Parathyroid adenoma (tissue), 2 donors: ENCODE measurements at regions not wholly inside any gene's neighbourhood (a gene's known extent, or its start where the extent isn't known, plus 50 kb on each side); places are given as distances from the start of the nearest gene placed in this dataset.
"Not testable (repeated sequence)": the region's sequence is repeated elsewhere in the genome, so short reads cannot be mapped to it uniquely, and the experiment has no call there.

Experiments used
- H2AFZ ChIP-seq: fragments of 300-600 bp; sonication (generic); one replicate; pipeline ENCODE4 v1.7.0; 2017; ENCODE audit warnings: antibody characterized with exemption, mild to moderate bottlenecking
- H3K27ac ChIP-seq: fragments of 300-600 bp; sonication (generic); one replicate; pipeline ENCODE4 v1.7.0; 2017
- H3K27me3 ChIP-seq: fragments of 300-600 bp; sonication (generic); one replicate; pipeline ENCODE4 v1.7.0; 2017; ENCODE audit warnings: low read length; ENCODE audit not compliant: control insufficient read depth, insufficient read depth
- H3K36me3 ChIP-seq: fragments of 300-600 bp; sonication (generic); one replicate; pipeline ENCODE4 v1.7.0; 2017; ENCODE audit warnings: low read length; ENCODE audit not compliant: control insufficient read depth, insufficient read depth
- H3K4me1 ChIP-seq: fragments of 300-600 bp; sonication (generic); one replicate; pipeline ENCODE4 v1.7.0; 2017; ENCODE audit warnings: control low read depth
- H3K4me2 ChIP-seq: fragments of 300-600 bp; sonication (generic); one replicate; pipeline ENCODE4 v1.7.0; 2017; ENCODE audit warnings: low read length
- H3K4me3 ChIP-seq: fragments of 300-600 bp; sonication (generic); one replicate; pipeline ENCODE4 v1.7.0; 2017; ENCODE audit warnings: low read depth, low read length
- H3K79me2 ChIP-seq: fragments of 300-600 bp; sonication (generic); one replicate; pipeline ENCODE4 v1.7.0; 2017; ENCODE audit warnings: control low read depth
- H3K9ac ChIP-seq: fragments of 300-600 bp; sonication (generic); one replicate; pipeline ENCODE4 v1.7.0; 2017; ENCODE audit warnings: mild to moderate bottlenecking
- H3K9me3 ChIP-seq: fragments of 300-600 bp; sonication (generic); one replicate; pipeline ENCODE4 v1.7.0; 2017; ENCODE audit warnings: low read length; ENCODE audit not compliant: control insufficient read depth
- TF ChIP-seq, protein P1 (sequence below): fragments of 300-600 bp; sonication (generic); IDR thresholded peaks from one replicate; pipeline ENCODE4 v1.7.0; 2017; ENCODE audit warnings: antibody characterized with exemption, mild to moderate bottlenecking
- donor health status: primary hyperparathyroidism.

DNA sequence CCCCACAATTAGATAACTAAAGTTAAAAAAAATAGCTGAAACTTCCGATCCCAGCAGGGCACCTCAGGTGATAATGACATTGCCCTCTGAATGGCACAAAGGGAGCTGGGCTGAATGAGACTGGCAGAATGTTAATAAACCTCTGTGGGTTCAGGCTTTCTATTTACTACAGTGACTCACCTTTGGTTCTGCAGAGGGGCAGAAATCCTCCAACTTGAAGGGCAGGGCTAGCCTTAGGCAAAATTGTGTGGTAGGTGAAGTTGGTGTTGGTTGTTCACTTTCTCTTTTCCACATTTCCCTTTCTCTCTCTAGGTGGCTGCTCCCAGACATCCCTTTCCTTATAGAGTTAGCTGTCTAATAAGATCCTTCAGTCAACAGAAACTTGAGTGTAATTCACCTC is 625.2 kb downstream of the EPM2A start:
- no peak overlapping the region for H3K27ac ChIP-seq
- H2AFZ ChIP-seq: no peak overlapping the region
- H3K36me3 ChIP-seq: no peaks in the 10 kb centered on the region
- H3K4me1 ChIP-seq: peaks cover 4% of the 10 kb centered on the region
- H3K9ac ChIP-seq: no peak overlapping the region
- no peak overlapping the region for H3K4me3 ChIP-seq
- no peaks in the 10 kb centered on the region for H3K27me3 ChIP-seq
- H3K9me3 ChIP-seq: no peaks in the 10 kb centered on the region
- no peaks in the 10 kb centered on the region for H3K79me2 ChIP-seq
- no peak overlapping the region for H3K4me2 ChIP-seq
- TF ChIP-seq, protein P1, sequence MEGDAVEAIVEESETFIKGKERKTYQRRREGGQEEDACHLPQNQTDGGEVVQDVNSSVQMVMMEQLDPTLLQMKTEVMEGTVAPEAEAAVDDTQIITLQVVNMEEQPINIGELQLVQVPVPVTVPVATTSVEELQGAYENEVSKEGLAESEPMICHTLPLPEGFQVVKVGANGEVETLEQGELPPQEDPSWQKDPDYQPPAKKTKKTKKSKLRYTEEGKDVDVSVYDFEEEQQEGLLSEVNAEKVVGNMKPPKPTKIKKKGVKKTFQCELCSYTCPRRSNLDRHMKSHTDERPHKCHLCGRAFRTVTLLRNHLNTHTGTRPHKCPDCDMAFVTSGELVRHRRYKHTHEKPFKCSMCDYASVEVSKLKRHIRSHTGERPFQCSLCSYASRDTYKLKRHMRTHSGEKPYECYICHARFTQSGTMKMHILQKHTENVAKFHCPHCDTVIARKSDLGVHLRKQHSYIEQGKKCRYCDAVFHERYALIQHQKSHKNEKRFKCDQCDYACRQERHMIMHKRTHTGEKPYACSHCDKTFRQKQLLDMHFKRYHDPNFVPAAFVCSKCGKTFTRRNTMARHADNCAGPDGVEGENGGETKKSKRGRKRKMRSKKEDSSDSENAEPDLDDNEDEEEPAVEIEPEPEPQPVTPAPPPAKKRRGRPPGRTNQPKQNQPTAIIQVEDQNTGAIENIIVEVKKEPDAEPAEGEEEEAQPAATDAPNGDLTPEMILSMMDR: no peak

GRCh38 chr6:145111407-145111806 is 623.9 kb downstream of the EPM2A start:
- H3K36me3 ChIP-seq: not testable (repeated sequence)

GRCh38 chr6:145112711-145113148 is 622.6 kb downstream of the EPM2A start:
- Histone ChIP-seq H2AFZ (no peak overlapping the region), H3K9ac (no peak overlapping the region), H3K79me2 (no peaks in the 10 kb centered on the region), H3K4me3 (no peak overlapping the region), H3K4me2 (no peak overlapping the region), H3K36me3 (no peaks in the 10 kb centered on the region), H3K9me3 (no peaks in the 10 kb centered on the region), H3K27me3 (no peaks in the 10 kb centered on the region), H3K27ac (no peak overlapping the region), H3K4me1 (peaks cover 8% of the 10 kb centered on the region)
- TF ChIP-seq, protein P1: no peak

More at GRCh38 chr6:145111407-145111806, 623.9 kb downstream of the EPM2A start:
- H2AFZ ChIP-seq, H3K9ac ChIP-seq, H3K79me2 ChIP-seq, H3K27me3 ChIP-seq, H3K27ac ChIP-seq, H3K9me3 ChIP-seq, H3K4me1 ChIP-seq, H3K4me3 ChIP-seq, H3K4me2 ChIP-seq: not testable (repeated sequence)

DNA sequence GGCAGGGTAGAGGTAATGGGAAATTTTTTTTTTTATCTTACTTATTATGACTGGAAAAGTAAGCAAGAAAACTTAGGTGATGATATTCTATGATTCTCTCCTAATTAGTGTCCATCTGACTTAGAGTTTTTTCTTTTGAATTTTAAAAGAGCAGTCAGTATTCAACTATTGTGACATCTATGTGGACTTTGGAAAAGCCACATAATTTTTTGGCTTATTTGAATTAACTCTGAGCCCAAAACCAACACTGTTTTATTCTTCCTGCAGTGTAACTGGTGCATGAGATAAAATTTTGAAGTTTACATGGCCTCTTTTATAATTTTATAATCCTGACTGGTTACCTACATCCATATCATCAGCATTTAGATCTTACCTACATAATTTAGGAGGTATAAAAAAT is 619.7 kb downstream of the EPM2A start:
- H3K36me3 ChIP-seq: no peaks in the 10 kb centered on the region
- peaks cover 8% of the 10 kb centered on the region for H3K4me1 ChIP-seq
- no peaks in the 10 kb centered on the region for H3K27me3 ChIP-seq
- no peaks in the 10 kb centered on the region for H3K79me2 ChIP-seq
- H3K9ac ChIP-seq: no peak overlapping the region
- H3K4me2 ChIP-seq: no peak overlapping the region
- TF ChIP-seq, protein P1: no peak
- H3K27ac ChIP-seq: no peak overlapping the region
- no peak overlapping the region for H3K4me3 ChIP-seq
- H2AFZ ChIP-seq: no peak overlapping the region
- H3K9me3 ChIP-seq: no peaks in the 10 kb centered on the region

DNA sequence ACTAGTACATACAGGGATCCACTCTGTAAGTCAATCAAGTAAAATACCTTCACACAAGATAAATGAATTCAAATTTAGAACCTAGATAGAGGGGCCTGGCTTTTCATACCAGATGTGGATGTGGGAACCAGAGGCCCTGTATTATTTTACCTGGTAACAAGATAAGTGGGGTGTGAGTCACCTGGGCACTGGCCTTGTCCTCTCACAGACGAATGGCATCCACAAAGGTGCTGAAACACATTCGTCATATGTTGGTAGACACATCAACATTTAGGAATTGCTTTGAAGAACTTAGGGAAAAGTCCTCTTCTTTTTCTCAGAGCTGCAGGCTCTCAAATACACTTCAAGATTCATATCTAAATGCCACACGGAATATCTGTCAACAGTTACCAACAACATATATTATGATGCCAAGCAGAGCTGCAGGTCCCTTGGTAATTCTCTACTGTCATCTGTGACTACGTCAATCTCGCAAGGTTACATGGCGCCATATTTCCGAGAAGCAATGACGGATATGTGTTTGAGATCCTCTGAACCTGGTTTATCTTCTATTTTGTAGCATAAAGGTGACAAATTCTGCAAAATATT is 618.6 kb downstream of the EPM2A start:
- Histone ChIP-seq H3K4me1 (peaks cover 8% of the 10 kb centered on the region), H2AFZ (no peak overlapping the region), H3K4me3 (no peak overlapping the region), H3K9ac (no peak overlapping the region), H3K36me3 (no peaks in the 10 kb centered on the region), H3K79me2 (no peaks in the 10 kb centered on the region), H3K9me3 (no peaks in the 10 kb centered on the region), H3K27ac (no peak overlapping the region), H3K4me2 (no peak overlapping the region), H3K27me3 (no peaks in the 10 kb centered on the region)
- TF ChIP-seq, protein P1: no peak
